AG09319 (cell line): ENCODE measurements at regions not wholly inside any gene's neighbourhood (a gene's known extent, or its start where the extent isn't known, plus 50 kb on each side); places are given as distances from the start of the nearest gene placed in this dataset.

Experiments used
- DNase-seq: peaks from one replicate; pipeline ENCODE4 v3.0.0-alpha.2; 2010; ENCODE audit warnings: low read depth; ENCODE audit errors: extremely low read depth
- CTCF ChIP-seq: IDR thresholded peaks from 2 replicates; pipeline ENCODE4 v1.5.1; 2011; ENCODE audit warnings: low read depth, mild to moderate bottlenecking, inconsistent platforms, low read length, moderate library complexity

GRCh38 chr1:232271299-232271698 lies 358.6 kb downstream of the SIPA1L2 start:
- DNase-seq, result no peak
- no peak for TF ChIP-seq CTCF

- no peak for TF ChIP-seq CTCF
Observed at GRCh38 chr1:232269988-232270387, 359.9 kb downstream of the SIPA1L2 start.

DNA sequence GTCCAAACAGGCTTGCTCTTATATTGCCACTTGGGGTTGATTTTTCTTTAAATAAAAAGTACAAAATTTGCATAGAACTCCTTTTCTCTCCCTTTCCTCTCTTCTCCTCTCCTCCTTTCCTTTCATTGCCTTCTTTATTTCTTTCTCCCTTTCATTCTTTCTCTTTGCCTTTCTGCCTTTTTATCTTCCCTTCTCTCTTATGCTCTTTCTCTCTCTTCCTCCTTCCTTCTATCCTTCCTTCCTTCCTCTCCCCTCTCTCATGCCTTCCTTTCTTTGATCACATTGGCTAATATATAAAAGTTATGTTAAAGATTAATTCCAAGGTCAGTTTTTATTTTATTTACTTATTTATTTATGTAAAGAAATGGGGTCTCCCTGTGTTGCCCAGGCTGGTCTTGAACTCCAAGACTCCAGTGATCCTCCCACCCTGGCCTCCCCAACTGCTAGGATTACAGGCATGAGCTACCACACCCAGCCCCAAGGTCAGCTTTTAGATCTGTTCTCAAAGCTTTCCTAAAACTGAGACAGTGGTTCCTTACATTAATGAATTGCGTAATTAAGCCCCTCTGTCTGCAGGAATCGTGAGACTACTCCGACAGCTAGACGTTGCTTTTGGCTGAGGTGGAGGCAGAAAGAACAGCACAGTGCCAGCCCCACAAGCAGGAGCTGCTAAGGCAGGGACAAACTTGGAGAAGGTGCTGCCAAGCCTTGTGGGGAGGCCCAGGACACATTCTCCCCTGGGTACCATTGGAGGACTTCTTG lies 361.9 kb downstream of the SIPA1L2 start:
- no peak for TF ChIP-seq CTCF
- no peak for DNase-seq

More at GRCh38 chr1:232269988-232270387, 359.9 kb downstream of the SIPA1L2 start:
- DNase-seq, result no peak

GRCh38 chr1:232267092-232267836 lies 362.7 kb downstream of the SIPA1L2 start:
- no peak for TF ChIP-seq CTCF
- no peak for DNase-seq

- no peak for TF ChIP-seq CTCF
Observed at GRCh38 chr1:232263452-232263851, 366.5 kb downstream of the SIPA1L2 start.

GRCh38 chr1:232262991-232263390 lies 366.9 kb downstream of the SIPA1L2 start:
- no peak for TF ChIP-seq CTCF
- no peak for DNase-seq

More at GRCh38 chr1:232263452-232263851, 366.5 kb downstream of the SIPA1L2 start:
- no peak for DNase-seq

DNA sequence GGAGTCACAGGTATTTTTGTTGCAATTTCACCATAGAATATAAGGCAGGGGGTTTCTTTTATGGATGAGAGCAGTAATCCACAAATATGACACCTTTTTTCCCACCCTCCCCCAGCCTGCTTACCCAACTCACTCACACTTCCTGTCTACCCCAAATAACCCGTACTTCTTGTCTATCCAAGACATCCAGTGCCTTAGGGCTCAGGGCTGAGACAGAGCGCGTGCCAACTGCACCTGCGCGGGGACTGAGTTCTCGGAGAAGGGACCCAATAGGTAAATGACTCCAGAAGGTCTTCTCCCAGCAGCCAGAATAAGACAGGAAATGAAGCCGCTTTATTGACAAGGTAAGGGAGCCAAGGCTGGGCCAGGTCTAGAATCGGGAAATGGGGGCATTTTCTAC lies 369.1 kb downstream of the SIPA1L2 start:
- DNase-seq, result no peak
- no peak for TF ChIP-seq CTCF
